Common myeloid progenitor, CD34-positive (primary cell): ENCODE measurements at regions not wholly inside any gene's neighbourhood (a gene's known extent, or its start where the extent isn't known, plus 50 kb on each side); places are given as distances from the start of the nearest gene placed in this dataset.

Experiments used
- CTCF ChIA-PET: fragments of 350-600 bp; sonication (Branson Sonifier 250); formaldehyde crosslinking; loops from one replicate; lab custom pipeline; 2021; ENCODE audit warnings: antibody characterized with exemption; lab: Charles Lee
- POLR2A ChIA-PET: fragments of 350-600 bp; sonication (Branson Sonifier 250); formaldehyde crosslinking; loops from one replicate; lab custom pipeline; 2021; ENCODE audit warnings: antibody characterized with exemption; lab: Charles Lee
- DNase-seq, 3 donors: peaks; one replicate each; pipeline versions ENCODE4 v3.0.0 to v3.0.0-alpha.2; 2013
- H3K27ac ChIP-seq, 2 experiments: 1 replicate in 1 of 2; 2 replicates in 1 of 2; pipeline ENCODE4 v1.7.0; 2013; ENCODE audit warnings: inconsistent platforms in 2 of 2, low read length in 2 of 2, mild to moderate bottlenecking in 2 of 2, low read depth in 1 of 2, moderate library complexity in 1 of 2; ENCODE audit not compliant: severe bottlenecking in 2 of 2, insufficient read depth in 1 of 2, poor library complexity in 1 of 2
- H3K27me3 ChIP-seq, 5 experiments: replicated peaks in 2 of 5; 1 replicate in 3 of 5; 2 replicates in 2 of 5; pipeline versions ENCODE4 v1.6.1 to v1.7.0; 2013; ENCODE audit warnings: low read length in 4 of 5, mild to moderate bottlenecking in 2 of 5, moderate library complexity in 2 of 5, inconsistent platforms in 1 of 5; ENCODE audit not compliant: insufficient read depth in 5 of 5, control insufficient read depth in 4 of 5
- H3K36me3 ChIP-seq, 4 experiments: 1 replicate in 2 of 4; 2 replicates in 2 of 4; pipeline versions ENCODE4 v1.6.1 to v1.7.0; 2013; ENCODE audit warnings: low read length in 3 of 4, control low read depth in 1 of 4, mild to moderate bottlenecking in 1 of 4; ENCODE audit not compliant: control insufficient read depth in 4 of 4, insufficient read depth in 4 of 4
- H3K4me1 ChIP-seq, 4 experiments: 1 replicate in 3 of 4; 2 replicates in 1 of 4; pipeline versions ENCODE4 v1.6.1 to v1.7.1; 2013; ENCODE audit warnings: low read length in 3 of 4, mild to moderate bottlenecking in 3 of 4, control low read depth in 1 of 4, inconsistent platforms in 1 of 4, moderate library complexity in 1 of 4; ENCODE audit not compliant: control insufficient read depth in 4 of 4, insufficient read depth in 4 of 4; ENCODE audit errors: control extremely low read depth in 1 of 4
- H3K4me3 ChIP-seq, 7 experiments: 1 replicate in 4 of 7; 2 replicates in 3 of 7; pipeline versions ENCODE4 v1.5.1 to v1.7.0; 2013; ENCODE audit warnings: mild to moderate bottlenecking in 7 of 7, low read length in 6 of 7, moderate library complexity in 6 of 7, inconsistent platforms in 2 of 7, low read depth in 2 of 7, control low read depth in 1 of 7; ENCODE audit not compliant: insufficient read depth in 4 of 7, control insufficient read depth in 1 of 7; ENCODE audit errors: extremely low read depth in 1 of 7
- H3K9me3 ChIP-seq, 5 experiments: 1 replicate in 4 of 5; 2 replicates in 1 of 5; pipeline versions ENCODE4 v1.6.1 to v1.7.1; 2013; ENCODE audit warnings: low read length in 4 of 5, mild to moderate bottlenecking in 2 of 5, inconsistent platforms in 1 of 5, low read depth in 1 of 5, moderate library complexity in 1 of 5; ENCODE audit not compliant: control insufficient read depth in 4 of 5, insufficient read depth in 2 of 5; ENCODE audit errors: control extremely low read depth in 1 of 5
- WGBS: methylation state at CpG from one replicate; pipeline ENCODE4 v1.1.5; 2013; ENCODE audit not compliant: insufficient coverage; 5-methylcytosine and 5-hydroxymethylcytosine counted together

- WGBS, result 90% methylated on average over 7 of the region's 8 CpGs
- Histone ChIP-seq H3K9me3 (no peaks in the 10 kb centered on the region), H3K27me3 (peaks cover 0 to 28% (median 8%) of the 10 kb centered on the region in 5 experiments), H3K27ac (no peak overlapping the region), H3K4me1 (no peaks in the 10 kb centered on the region), H3K4me3 (no peak overlapping the region), H3K36me3 (no peaks in the 10 kb centered on the region)
- ChIA-PET CTCF (no interaction called here), POLR2A (no interaction called here)
- DNase-seq, result no peak
Measured at GRCh38 chr22:48335442-48336139, 1492.1 kb downstream of the BRD1 start.

GRCh38 chr22:48334971-48335370 lies 1492.7 kb downstream of the BRD1 start:
- Histone ChIP-seq H3K27ac (no peak overlapping the region), H3K27me3 (peaks cover 0 to 22% (median 8%) of the 10 kb centered on the region in 5 experiments), H3K4me3 (no peak overlapping the region), H3K36me3 (no peaks in the 10 kb centered on the region), H3K9me3 (no peaks in the 10 kb centered on the region), H3K4me1 (no peaks in the 10 kb centered on the region)
- WGBS, result 89% methylated on average over 7 of the region's 10 CpGs
- no peak for DNase-seq
- ChIA-PET CTCF (no interaction called here), POLR2A (no interaction called here)

GRCh38 chr22:48333816-48334735 lies 1493.6 kb downstream of the BRD1 start:
- Histone ChIP-seq H3K36me3 (no peaks in the 10 kb centered on the region), H3K4me1 (no peaks in the 10 kb centered on the region), H3K4me3 (no peak overlapping the region), H3K9me3 (peaks cover 0 to 5% (median 1%) of the 10 kb centered on the region in 5 experiments), H3K27me3 (peaks cover 0 to 13% (median 8%) of the 10 kb centered on the region in 5 experiments), H3K27ac (no peak overlapping the region)
- ChIA-PET CTCF (no interaction called here), POLR2A (no interaction called here)
- DNase-seq, result no peak
- WGBS, result 94% methylated on average over 37 of the region's 40 CpGs

GRCh38 chr22:48333323-48333763 lies 1494.3 kb downstream of the BRD1 start:
- CTCF ChIA-PET, result no interaction called here
- Histone ChIP-seq H3K9me3 (peaks cover 0 to 8% (median 3%) of the 10 kb centered on the region in 5 experiments), H3K36me3 (no peaks in the 10 kb centered on the region), H3K4me1 (no peaks in the 10 kb centered on the region), H3K27ac (no peak overlapping the region), H3K4me3 (no peak overlapping the region), H3K27me3 (peaks cover 0 to 6% (median 3%) of the 10 kb centered on the region in 5 experiments)
- POLR2A ChIA-PET, result no interaction called here
- WGBS, result 92% methylated on average over 19 of the region's 20 CpGs
- DNase-seq, result no peak

- CTCF ChIA-PET, result no interaction called here
- Histone ChIP-seq H3K36me3 (no peaks in the 10 kb centered on the region), H3K9me3 (peaks cover 0 to 8% (median 3%) of the 10 kb centered on the region in 5 experiments), H3K27ac (no peak overlapping the region), H3K27me3 (peaks cover 0 to under 1% (median 0%) of the 10 kb centered on the region in 5 experiments), H3K4me1 (no peaks in the 10 kb centered on the region), H3K4me3 (no peak overlapping the region)
- POLR2A ChIA-PET, result no interaction called here
- WGBS, result 88% methylated on average over 22 of the region's 32 CpGs
- DNase-seq, result no peak
Measured at GRCh38 chr22:48332438-48333322, 1495.0 kb downstream of the BRD1 start.

GRCh38 chr22:48331691-48332220 lies 1495.9 kb downstream of the BRD1 start:
- WGBS, result 79% methylated on average over 2 of the region's 12 CpGs
- ChIA-PET POLR2A (no interaction called here), CTCF (no interaction called here)
- Histone ChIP-seq H3K4me3 (no peak overlapping the region), H3K27ac (no peak overlapping the region), H3K27me3 (no peaks in the 10 kb centered on the region), H3K4me1 (no peaks in the 10 kb centered on the region), H3K36me3 (no peaks in the 10 kb centered on the region), H3K9me3 (peaks cover 0 to 8% (median 3%) of the 10 kb centered on the region in 5 experiments)
- no peak for DNase-seq
